ENCODE measurements at regions not wholly inside any gene's neighbourhood (a gene's known extent, or its start where the extent isn't known, plus 50 kb on each side); places are given as distances from the start of the nearest gene placed in this dataset.

- no peak for TF ChIP-seq CTCF (IDR thresholded peaks at IDR 0.05)
- TF ChIP-seq EZH2phosphoT487 (IDR thresholded peaks at IDR 0.05): no peak
- no peak for TF ChIP-seq EZH2 (IDR thresholded peaks at IDR 0.05)
Measured at GRCh38 chr6:7004581-7005297, 103.0 kb upstream of the RREB1 start.

Measured in neural progenitor cell (in vitro differentiated cells).